Neural progenitor cell (in vitro differentiated cells): ENCODE measurements at regions not wholly inside any gene's neighbourhood (a gene's known extent, or its start where the extent isn't known, plus 50 kb on each side); places are given as distances from the start of the nearest gene placed in this dataset.

ENCODE experiments used
- DNase-seq: peaks from one replicate; pipeline ENCODE4 v3.0.0-alpha.2; 2016; ENCODE audit warnings: low spot score
- H2AFZ ChIP-seq: fragments of 200-600 bp; sonication (generic); replicated peaks from 2 replicates; pipeline ENCODE4 v1.6.1; 2016; ENCODE audit warnings: antibody characterized with exemption
- H3F3A ChIP-seq: fragments of 200-600 bp; sonication (generic); 2 replicates; pipeline ENCODE4 v1.6.1; 2016; ENCODE audit warnings: antibody characterized with exemption, low read depth
- H3K27ac ChIP-seq: fragments of 200-600 bp; sonication (generic); 2 replicates; pipeline ENCODE4 v1.5.1; 2016; ENCODE audit warnings: mild to moderate bottlenecking
- H3K27me3 ChIP-seq: fragments of 200-600 bp; sonication (generic); 2 replicates; pipeline ENCODE4 v1.6.1; 2016; ENCODE audit warnings: mild to moderate bottlenecking, moderate library complexity
- H3K36me3 ChIP-seq: fragments of 200-600 bp; sonication (generic); 2 replicates; pipeline ENCODE4 v1.5.1; 2016
- H3K4me1 ChIP-seq: fragments of 200-600 bp; sonication (generic); 2 replicates; pipeline ENCODE4 v1.6.1; 2016; ENCODE audit warnings: mixed run types
- H3K4me2 ChIP-seq: fragments of 200-600 bp; sonication (generic); 2 replicates; pipeline ENCODE4 v1.6.1; 2016
- H3K4me3 ChIP-seq: fragments of 200-600 bp; sonication (generic); 2 replicates; pipeline ENCODE4 v1.5.1; 2016
- H3K79me2 ChIP-seq: fragments of 200-600 bp; sonication (generic); 2 replicates; pipeline ENCODE4 v1.6.1; 2016; ENCODE audit warnings: low read depth
- H3K9ac ChIP-seq: fragments of 200-600 bp; sonication (generic); 2 replicates; pipeline ENCODE4 v1.6.1; 2016
- H3K9me3 ChIP-seq: fragments of 200-600 bp; sonication (generic); 2 replicates; pipeline ENCODE4 v1.5.1; 2016; ENCODE audit warnings: low read depth
- H4K20me1 ChIP-seq: fragments of 200-600 bp; sonication (generic); 2 replicates; pipeline ENCODE4 v1.6.1; 2016; ENCODE audit warnings: low read depth
- H3K27ac Mint-ChIP-seq: 3 replicates; pipeline ENCODE4 v1.8.0; 2021; ENCODE audit warnings: mixed read lengths
- H3K27me3 Mint-ChIP-seq: 2 replicates; pipeline ENCODE4 v1.8.0; 2022; ENCODE audit warnings: low read depth, mild to moderate bottlenecking, inconsistent platforms, moderate library complexity, mixed read lengths; ENCODE audit not compliant: insufficient read depth
- H3K36me3 Mint-ChIP-seq: 3 replicates; pipeline ENCODE4 v1.8.0; 2021; ENCODE audit warnings: mixed read lengths
- H3K4me1 Mint-ChIP-seq: 3 replicates; pipeline ENCODE4 v1.8.0; 2021; ENCODE audit warnings: mixed read lengths
- H3K4me3 Mint-ChIP-seq: 3 replicates; pipeline ENCODE4 v1.8.0; 2021; ENCODE audit warnings: mild to moderate bottlenecking, moderate library complexity, mixed read lengths
- H3K9me3 Mint-ChIP-seq: 3 replicates; pipeline ENCODE4 v1.8.0; 2020; ENCODE audit warnings: mixed read lengths
- EZH2 ChIP-seq: fragments of 200-600 bp; sonication (generic); IDR thresholded peaks from 2 replicates; pipeline ENCODE4 v1.6.1; 2017; ENCODE audit warnings: antibody characterized with exemption, mild to moderate bottlenecking, moderate library complexity
- EZH2phosphoT487 ChIP-seq: fragments of 200-600 bp; sonication (generic); IDR thresholded peaks from 2 replicates; pipeline ENCODE4 v1.6.1; 2017; ENCODE audit warnings: antibody characterized with exemption
- TF ChIP-seq, protein P1 (sequence below): fragments of 200-600 bp; sonication (generic); IDR thresholded peaks from 2 replicates; pipeline ENCODE4 v1.5.1; 2017; ENCODE audit warnings: antibody characterized with exemption, mild to moderate bottlenecking

DNA sequence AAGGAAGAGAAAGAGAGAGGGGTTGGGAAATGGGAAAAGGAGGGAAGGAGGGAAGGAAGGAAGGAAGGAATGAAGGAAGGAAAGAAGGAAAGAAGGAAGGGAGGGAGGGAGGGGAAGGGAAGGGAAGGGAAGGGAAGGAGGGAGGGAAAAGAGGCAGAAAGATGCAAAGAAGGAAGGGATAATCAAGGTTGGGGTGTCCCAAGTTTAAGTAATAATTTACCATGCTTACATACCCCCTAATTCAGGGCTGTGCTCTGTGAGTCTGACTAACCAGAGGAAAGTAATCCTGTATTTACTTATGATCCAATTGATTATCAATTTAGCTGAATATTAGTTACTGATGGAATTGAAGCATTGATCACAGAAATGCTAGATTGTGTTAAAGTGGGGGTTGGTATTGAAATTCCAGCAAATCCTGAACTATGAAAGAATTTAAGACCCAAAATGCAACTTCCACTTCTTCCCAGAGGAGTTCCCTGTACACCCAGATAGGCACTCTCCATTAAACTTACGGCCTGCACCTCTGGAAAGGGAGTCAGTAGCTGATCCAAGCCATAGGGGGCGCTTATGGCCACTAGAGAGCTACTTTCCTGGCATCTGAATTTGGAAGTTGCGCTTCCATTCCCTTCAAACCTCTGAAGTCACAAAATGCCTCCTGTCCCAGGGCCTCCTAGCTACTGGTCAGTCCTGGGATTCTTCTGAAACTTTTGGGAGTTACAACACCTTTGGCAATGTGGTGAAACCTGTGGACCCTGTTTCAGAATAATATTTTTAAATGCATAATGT is 162.7 kb upstream of the PWP1 start:
- H3F3A ChIP-seq, result no peaks in the 10 kb centered on the region
- H3K27me3 ChIP-seq, result no peaks in the 10 kb centered on the region
- no peaks in the 10 kb centered on the region for H3K79me2 ChIP-seq
- H3K4me2 ChIP-seq, result no peak overlapping the region
- Mint-ChIP-seq H3K36me3 (no peaks in the 10 kb centered on the region), H3K4me1 (no peaks in the 10 kb centered on the region), H3K9me3 (peaks cover 3% of the 10 kb centered on the region), H3K4me3 (no peak overlapping the region), H3K27me3 (peaks cover 4% of the 10 kb centered on the region), H3K27ac (no peak overlapping the region)
- TF ChIP-seq, protein P1, sequence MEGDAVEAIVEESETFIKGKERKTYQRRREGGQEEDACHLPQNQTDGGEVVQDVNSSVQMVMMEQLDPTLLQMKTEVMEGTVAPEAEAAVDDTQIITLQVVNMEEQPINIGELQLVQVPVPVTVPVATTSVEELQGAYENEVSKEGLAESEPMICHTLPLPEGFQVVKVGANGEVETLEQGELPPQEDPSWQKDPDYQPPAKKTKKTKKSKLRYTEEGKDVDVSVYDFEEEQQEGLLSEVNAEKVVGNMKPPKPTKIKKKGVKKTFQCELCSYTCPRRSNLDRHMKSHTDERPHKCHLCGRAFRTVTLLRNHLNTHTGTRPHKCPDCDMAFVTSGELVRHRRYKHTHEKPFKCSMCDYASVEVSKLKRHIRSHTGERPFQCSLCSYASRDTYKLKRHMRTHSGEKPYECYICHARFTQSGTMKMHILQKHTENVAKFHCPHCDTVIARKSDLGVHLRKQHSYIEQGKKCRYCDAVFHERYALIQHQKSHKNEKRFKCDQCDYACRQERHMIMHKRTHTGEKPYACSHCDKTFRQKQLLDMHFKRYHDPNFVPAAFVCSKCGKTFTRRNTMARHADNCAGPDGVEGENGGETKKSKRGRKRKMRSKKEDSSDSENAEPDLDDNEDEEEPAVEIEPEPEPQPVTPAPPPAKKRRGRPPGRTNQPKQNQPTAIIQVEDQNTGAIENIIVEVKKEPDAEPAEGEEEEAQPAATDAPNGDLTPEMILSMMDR, result peak; percentile 63
- TF ChIP-seq EZH2phosphoT487, result no peak
- TF ChIP-seq EZH2, result no peak
- H3K4me1 ChIP-seq, result no peaks in the 10 kb centered on the region
- H2AFZ ChIP-seq, result no peak overlapping the region
- no peaks in the 10 kb centered on the region for H4K20me1 ChIP-seq
- DNase-seq, result peak; percentile 61
- H3K36me3 ChIP-seq, result no peaks in the 10 kb centered on the region
- H3K4me3 ChIP-seq, result no peak overlapping the region
- H3K27ac ChIP-seq, result no peak overlapping the region
- no peak overlapping the region for H3K9ac ChIP-seq
- no peaks in the 10 kb centered on the region for H3K9me3 ChIP-seq

DNA sequence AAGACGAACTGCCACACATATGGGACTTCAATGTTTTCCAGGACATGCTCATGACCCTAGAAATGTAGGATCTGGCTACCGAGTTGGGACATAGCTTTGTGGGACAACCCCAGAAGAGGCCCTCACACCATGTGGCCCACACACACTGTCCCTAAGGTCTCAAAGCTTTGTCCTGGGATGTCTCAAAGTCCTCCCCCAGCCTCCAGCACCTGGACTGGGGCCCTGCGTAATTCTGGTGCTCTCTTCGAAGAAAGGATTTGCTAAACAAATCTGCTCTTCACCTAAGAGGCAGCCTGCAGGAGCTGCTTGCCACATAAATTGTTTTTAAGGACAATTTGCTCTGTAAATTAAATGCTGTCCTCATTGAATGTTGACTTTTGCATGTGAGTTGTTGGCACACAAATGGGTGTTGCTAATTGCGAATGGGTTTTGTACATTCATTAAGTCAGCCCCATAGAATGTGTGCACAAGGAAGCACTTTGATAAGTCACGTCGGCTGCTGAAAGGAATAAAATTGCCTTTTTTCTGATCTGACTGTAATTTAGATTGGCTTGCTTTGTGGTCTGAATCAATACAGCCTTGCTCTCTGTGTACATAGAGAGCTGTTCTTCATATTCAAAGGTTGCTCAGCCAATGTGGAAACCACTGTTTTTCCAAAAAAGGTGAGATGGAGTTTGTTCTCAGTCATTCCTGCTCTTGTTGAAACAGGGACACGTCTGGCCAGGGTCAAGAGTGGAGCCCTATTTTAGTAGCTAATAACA is 161.6 kb upstream of the PWP1 start:
- Mint-ChIP-seq H3K4me1 (no peaks in the 10 kb centered on the region), H3K9me3 (no peaks in the 10 kb centered on the region), H3K4me3 (no peak overlapping the region), H3K27ac (no peak overlapping the region), H3K27me3 (peaks cover 4% of the 10 kb centered on the region), H3K36me3 (no peaks in the 10 kb centered on the region)
- no peak overlapping the region for H3K27ac ChIP-seq
- H2AFZ ChIP-seq, result no peak overlapping the region
- H3K9me3 ChIP-seq, result no peaks in the 10 kb centered on the region
- H3K4me3 ChIP-seq, result no peak overlapping the region
- no peak for TF ChIP-seq EZH2phosphoT487
- TF ChIP-seq, protein P1, result no peak
- no peak for TF ChIP-seq EZH2
- H3K4me2 ChIP-seq, result no peak overlapping the region
- no peaks in the 10 kb centered on the region for H3F3A ChIP-seq
- H4K20me1 ChIP-seq, result no peaks in the 10 kb centered on the region
- H3K9ac ChIP-seq, result no peak overlapping the region
- no peaks in the 10 kb centered on the region for H3K79me2 ChIP-seq
- H3K4me1 ChIP-seq, result no peaks in the 10 kb centered on the region
- H3K36me3 ChIP-seq, result no peaks in the 10 kb centered on the region
- no peaks in the 10 kb centered on the region for H3K27me3 ChIP-seq
- no peak for DNase-seq

DNA sequence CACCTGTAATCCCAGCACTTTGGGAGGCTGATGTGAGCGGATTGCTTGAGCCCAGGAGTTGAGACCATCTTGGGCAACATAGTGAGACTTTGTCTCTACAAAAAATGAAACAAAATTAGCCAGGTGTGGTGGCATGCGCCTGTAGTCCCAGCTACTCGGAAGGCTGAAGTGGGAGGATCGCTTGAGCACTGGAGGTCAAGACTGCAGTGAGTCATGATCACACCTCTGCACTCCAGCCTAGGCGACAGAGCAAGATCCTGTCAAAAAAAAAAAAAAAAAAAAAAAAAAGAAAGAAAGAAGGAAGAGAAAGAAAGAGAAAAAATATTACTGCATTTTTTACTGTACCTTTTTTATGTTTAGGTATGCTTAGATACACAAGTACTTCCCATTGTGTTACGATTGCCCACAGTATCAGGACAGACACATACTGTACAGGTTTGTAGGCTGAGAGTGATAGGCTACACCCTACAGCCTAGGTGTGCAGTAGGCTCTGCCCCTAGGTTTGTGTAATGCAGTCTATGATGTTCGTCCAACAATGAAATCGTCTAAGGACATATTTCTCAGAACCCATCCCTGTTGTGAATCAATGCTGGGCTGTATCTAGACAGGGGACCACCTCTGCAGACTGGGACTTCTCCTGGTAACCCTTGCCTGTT is 160.4 kb upstream of the PWP1 start:
- Mint-ChIP-seq H3K4me3 (no peak overlapping the region), H3K36me3 (no peaks in the 10 kb centered on the region), H3K9me3 (no peaks in the 10 kb centered on the region), H3K27me3 (peaks cover 4% of the 10 kb centered on the region), H3K27ac (no peak overlapping the region), H3K4me1 (no peaks in the 10 kb centered on the region)
- H2AFZ ChIP-seq, result no peak overlapping the region
- H3K9me3 ChIP-seq, result no peaks in the 10 kb centered on the region
- no peak overlapping the region for H3K9ac ChIP-seq
- DNase-seq, result no peak
- no peak overlapping the region for H3K4me3 ChIP-seq
- H3K79me2 ChIP-seq, result no peaks in the 10 kb centered on the region
- no peaks in the 10 kb centered on the region for H3K4me1 ChIP-seq
- no peak overlapping the region for H3K4me2 ChIP-seq
- no peaks in the 10 kb centered on the region for H4K20me1 ChIP-seq
- no peaks in the 10 kb centered on the region for H3K36me3 ChIP-seq
- TF ChIP-seq, protein P1, result no peak
- TF ChIP-seq EZH2phosphoT487, result no peak
- TF ChIP-seq EZH2, result no peak
- H3F3A ChIP-seq, result no peaks in the 10 kb centered on the region
- H3K27me3 ChIP-seq, result no peaks in the 10 kb centered on the region
- H3K27ac ChIP-seq, result no peak overlapping the region
